Hepatocyte (in vitro differentiated cells): ENCODE measurements at regions not wholly inside any gene's neighbourhood (a gene's known extent, or its start where the extent isn't known, plus 50 kb on each side); places are given as distances from the start of the nearest gene placed in this dataset.

Experiments
- EZH2 ChIP-seq: fragments of 200-600 bp; sonication (generic); IDR thresholded peaks from 2 replicates; pipeline ENCODE4 v1.6.1; 2016; ENCODE audit warnings: antibody characterized with exemption, mild to moderate bottlenecking, borderline replicate concordance
- TF ChIP-seq, protein P1 (sequence below): fragments of 200-600 bp; sonication (generic); IDR thresholded peaks from 2 replicates; pipeline ENCODE4 v1.5.1; 2016; ENCODE audit warnings: antibody characterized with exemption, mild to moderate bottlenecking; ENCODE audit not compliant: poor library complexity

DNA sequence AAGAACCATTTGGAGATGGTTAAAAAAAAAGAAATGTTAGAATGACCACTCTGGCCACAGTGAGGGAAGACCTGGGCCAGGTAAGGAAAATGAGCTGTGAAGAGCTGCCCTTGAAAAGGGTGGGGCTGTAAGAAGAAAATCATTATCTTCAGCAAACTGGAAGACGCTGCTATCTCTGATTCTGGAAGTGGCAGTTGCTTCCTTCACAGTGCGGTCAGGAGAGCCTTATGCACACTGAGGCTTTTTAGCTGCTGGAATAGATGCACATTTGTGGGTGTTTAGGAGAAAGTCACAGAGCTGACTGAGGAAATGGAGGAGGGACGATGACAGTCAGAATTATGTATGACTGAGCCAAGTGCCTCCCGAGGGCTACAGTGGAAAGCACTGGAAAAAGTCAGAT is 91.6 kb downstream of the TBX19 start:
- TF ChIP-seq, protein P1, sequence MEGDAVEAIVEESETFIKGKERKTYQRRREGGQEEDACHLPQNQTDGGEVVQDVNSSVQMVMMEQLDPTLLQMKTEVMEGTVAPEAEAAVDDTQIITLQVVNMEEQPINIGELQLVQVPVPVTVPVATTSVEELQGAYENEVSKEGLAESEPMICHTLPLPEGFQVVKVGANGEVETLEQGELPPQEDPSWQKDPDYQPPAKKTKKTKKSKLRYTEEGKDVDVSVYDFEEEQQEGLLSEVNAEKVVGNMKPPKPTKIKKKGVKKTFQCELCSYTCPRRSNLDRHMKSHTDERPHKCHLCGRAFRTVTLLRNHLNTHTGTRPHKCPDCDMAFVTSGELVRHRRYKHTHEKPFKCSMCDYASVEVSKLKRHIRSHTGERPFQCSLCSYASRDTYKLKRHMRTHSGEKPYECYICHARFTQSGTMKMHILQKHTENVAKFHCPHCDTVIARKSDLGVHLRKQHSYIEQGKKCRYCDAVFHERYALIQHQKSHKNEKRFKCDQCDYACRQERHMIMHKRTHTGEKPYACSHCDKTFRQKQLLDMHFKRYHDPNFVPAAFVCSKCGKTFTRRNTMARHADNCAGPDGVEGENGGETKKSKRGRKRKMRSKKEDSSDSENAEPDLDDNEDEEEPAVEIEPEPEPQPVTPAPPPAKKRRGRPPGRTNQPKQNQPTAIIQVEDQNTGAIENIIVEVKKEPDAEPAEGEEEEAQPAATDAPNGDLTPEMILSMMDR, result no peak
- no peak for TF ChIP-seq EZH2
